Neutrophil (primary cell): ENCODE measurements at regions not wholly inside any gene's neighbourhood (a gene's known extent, or its start where the extent isn't known, plus 50 kb on each side); places are given as distances from the start of the nearest gene placed in this dataset.

Experiments used
- H3K27ac ChIP-seq: fragments of 200-600 bp; sonication (generic); 2 replicates; pipeline ENCODE4 v1.5.1; 2016; ENCODE audit warnings: mild to moderate bottlenecking, moderate library complexity
- H3K27me3 ChIP-seq: fragments of 200-600 bp; sonication (generic); 2 replicates; pipeline ENCODE4 v1.6.0; 2016; ENCODE audit warnings: mild to moderate bottlenecking
- H3K36me3 ChIP-seq: fragments of 200-600 bp; sonication (generic); 2 replicates; pipeline ENCODE4 v1.5.1; 2017
- H3K4me1 ChIP-seq, 2 experiments: fragments of 200-600 bp in 1 of 2; sonication (generic) in 1 of 2; 1 replicate in 1 of 2; 2 replicates in 1 of 2; pipeline versions ENCODE4 v1.5.1 to v1.6.1; 2013 to 2016; ENCODE audit warnings: low read depth in 1 of 2, low read length in 1 of 2, mild to moderate bottlenecking in 1 of 2, moderate library complexity in 1 of 2; ENCODE audit not compliant: control insufficient read depth in 1 of 2, insufficient read depth in 1 of 2
- H3K4me3 ChIP-seq, 2 experiments: fragments of 200-600 bp in 1 of 2; sonication (generic) in 1 of 2; 1 replicate in 1 of 2; 2 replicates in 1 of 2; pipeline ENCODE4 v1.5.1; 2013 to 2016; ENCODE audit warnings: low read depth in 1 of 2, low read length in 1 of 2, mild to moderate bottlenecking in 1 of 2, moderate library complexity in 1 of 2
- H3K9me3 ChIP-seq: fragments of 200-600 bp; sonication (generic); 2 replicates; pipeline ENCODE4 v1.5.1; 2016
- TF ChIP-seq, protein P1 (sequence below): fragments of 200-600 bp; sonication (generic); IDR thresholded peaks from 2 replicates; pipeline ENCODE4 v1.5.1; 2016; ENCODE audit warnings: antibody characterized with exemption

DNA sequence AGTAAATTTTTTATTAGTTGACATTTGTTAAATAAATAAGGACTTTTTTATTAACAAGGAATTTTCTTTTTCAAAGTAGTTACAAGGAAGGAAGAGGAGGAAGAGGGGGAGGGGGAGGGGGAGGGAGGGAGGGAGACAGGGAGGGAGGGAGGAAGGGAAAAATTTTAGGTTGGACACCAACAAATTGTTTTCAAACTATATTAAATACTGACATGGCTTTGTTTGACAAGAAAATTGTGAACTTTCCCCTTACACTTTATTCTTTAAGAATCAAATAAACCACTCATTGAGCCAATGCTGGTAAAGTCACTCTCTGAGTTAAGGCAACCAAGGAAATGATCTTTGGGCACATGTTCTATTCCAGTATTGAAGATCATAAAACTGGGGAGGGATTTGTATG, 115.7 kb upstream of the PPP2R3A start:
- no peaks in the 10 kb centered on the region for H3K36me3 ChIP-seq
- TF ChIP-seq, protein P1, sequence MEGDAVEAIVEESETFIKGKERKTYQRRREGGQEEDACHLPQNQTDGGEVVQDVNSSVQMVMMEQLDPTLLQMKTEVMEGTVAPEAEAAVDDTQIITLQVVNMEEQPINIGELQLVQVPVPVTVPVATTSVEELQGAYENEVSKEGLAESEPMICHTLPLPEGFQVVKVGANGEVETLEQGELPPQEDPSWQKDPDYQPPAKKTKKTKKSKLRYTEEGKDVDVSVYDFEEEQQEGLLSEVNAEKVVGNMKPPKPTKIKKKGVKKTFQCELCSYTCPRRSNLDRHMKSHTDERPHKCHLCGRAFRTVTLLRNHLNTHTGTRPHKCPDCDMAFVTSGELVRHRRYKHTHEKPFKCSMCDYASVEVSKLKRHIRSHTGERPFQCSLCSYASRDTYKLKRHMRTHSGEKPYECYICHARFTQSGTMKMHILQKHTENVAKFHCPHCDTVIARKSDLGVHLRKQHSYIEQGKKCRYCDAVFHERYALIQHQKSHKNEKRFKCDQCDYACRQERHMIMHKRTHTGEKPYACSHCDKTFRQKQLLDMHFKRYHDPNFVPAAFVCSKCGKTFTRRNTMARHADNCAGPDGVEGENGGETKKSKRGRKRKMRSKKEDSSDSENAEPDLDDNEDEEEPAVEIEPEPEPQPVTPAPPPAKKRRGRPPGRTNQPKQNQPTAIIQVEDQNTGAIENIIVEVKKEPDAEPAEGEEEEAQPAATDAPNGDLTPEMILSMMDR = no peak
- H3K4me1 ChIP-seq = no peaks in the 10 kb centered on the region
- no peaks in the 10 kb centered on the region for H3K9me3 ChIP-seq
- no peak overlapping the region for H3K4me3 ChIP-seq
- H3K27me3 ChIP-seq = no peaks in the 10 kb centered on the region
- H3K27ac ChIP-seq = no peak overlapping the region

DNA sequence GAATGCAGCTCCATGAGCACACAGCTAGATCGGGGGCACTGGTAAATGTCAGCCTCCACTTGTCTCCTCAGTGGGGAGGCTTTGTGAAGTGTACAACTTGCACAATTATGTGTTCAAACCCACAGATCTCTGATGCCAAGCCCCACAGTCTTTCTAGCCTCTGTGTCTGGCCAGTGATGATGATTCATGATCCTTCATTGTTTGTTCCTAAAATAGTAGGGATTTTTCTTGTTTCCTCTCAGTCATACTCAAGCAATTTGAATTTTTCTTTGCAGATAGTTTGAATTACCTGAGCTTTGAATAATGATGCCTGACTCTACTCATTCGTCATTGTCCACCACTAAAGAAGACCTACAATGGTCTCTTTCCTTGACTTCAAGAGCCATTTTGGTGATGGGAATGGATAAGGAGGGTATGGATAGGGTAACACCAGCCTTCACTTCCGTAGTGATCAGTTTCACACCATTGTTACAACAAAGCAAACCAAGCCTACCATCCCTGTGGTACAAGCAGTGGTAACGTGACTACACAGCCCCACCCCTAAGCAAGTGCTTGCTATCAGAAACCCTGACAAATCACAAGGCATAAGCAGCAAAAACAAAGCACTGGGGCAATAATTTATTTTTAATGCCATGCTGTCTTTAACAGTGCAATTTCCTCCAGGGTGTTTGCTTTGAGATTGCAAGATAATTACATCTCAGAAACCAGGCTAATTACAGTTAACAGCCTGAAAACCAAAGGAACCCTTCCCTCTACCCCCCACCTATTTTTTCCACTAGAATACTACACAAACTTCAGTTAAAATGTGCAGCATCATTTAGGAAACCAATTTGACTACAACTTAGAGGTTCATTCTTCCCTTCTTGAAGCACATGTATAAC, 114.1 kb upstream of the PPP2R3A start:
- no peaks in the 10 kb centered on the region for H3K9me3 ChIP-seq
- no peak overlapping the region for H3K4me3 ChIP-seq
- H3K27ac ChIP-seq = no peak overlapping the region
- H3K27me3 ChIP-seq = no peaks in the 10 kb centered on the region
- no peaks in the 10 kb centered on the region for H3K4me1 ChIP-seq
- no peaks in the 10 kb centered on the region for H3K36me3 ChIP-seq
- TF ChIP-seq, protein P1 = no peak

DNA sequence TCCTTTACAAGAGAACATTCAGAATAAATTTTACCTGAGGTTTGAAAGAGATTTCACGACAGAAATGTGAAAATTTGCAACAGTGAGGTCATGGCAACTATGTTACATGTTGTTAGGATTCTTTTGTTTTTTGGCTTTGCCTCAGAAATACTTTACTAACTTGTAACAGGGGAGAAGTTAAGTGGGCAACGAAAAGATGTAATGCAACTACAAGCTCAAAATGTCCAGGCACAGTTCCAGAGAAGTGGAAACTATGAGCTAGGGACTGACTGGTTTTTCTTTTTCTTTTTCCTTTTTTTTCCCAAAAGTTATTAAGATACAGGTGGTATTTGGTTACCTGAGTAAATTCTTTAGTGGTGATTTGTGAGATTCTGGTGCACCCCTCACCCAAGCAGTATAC, 111.5 kb upstream of the PPP2R3A start:
- Histone ChIP-seq H3K36me3 (no peaks in the 10 kb centered on the region), H3K27ac (no peak overlapping the region), H3K4me3 (no peak overlapping the region), H3K27me3 (no peaks in the 10 kb centered on the region), H3K9me3 (no peaks in the 10 kb centered on the region), H3K4me1 (no peaks in the 10 kb centered on the region)
- TF ChIP-seq, protein P1 = no peak

DNA sequence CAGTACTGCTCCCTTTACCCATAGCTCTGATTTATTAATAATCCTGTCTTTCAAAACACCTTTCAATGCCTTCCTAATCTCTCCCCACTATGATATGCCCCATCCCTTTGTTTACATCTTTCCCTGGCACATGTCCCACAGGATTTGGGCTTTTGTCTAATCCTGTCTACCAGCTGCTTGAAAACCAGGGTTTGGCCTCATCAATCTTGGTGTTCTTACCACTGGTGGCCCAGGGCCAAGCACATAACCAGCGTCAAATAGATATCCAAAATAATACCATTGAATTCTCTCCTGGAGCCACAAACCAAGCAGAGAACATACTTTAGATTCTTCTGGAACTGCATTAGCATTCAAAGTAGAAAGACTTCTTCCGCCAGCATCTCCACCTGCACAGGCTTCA, 104.8 kb upstream of the PPP2R3A start:
- H3K27me3 ChIP-seq = no peaks in the 10 kb centered on the region
- no peaks in the 10 kb centered on the region for H3K9me3 ChIP-seq
- no peak overlapping the region for H3K27ac ChIP-seq
- no peak overlapping the region for H3K4me3 ChIP-seq
- H3K36me3 ChIP-seq = no peaks in the 10 kb centered on the region
- H3K4me1 ChIP-seq = no peaks in the 10 kb centered on the region
- TF ChIP-seq, protein P1 = no peak

DNA sequence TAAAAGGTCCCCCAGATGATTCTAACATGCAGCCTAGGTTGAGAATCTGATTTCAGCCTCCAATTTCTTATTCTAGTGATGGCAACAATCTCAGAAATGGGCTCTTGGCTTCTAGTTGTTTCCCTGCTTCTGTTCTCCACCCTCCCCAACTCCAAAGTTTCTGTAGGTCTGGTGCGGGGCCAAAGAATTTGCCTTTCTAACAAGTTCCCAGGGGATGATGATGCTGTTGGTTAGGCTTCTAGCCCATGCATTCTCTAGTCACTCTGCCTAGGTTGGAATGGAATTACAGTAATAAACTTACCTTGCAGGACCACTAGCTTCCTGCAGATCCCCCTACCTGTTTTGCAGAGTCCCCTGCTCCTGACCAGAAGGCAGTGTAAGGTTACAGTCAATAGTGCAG, 103.2 kb upstream of the PPP2R3A start:
- Histone ChIP-seq H3K4me1 (no peaks in the 10 kb centered on the region), H3K27me3 (no peaks in the 10 kb centered on the region), H3K27ac (no peak overlapping the region), H3K9me3 (no peaks in the 10 kb centered on the region), H3K36me3 (no peaks in the 10 kb centered on the region), H3K4me3 (no peak overlapping the region)
- TF ChIP-seq, protein P1 = no peak
